22Rv1 (cell line): ENCODE measurements at regions not wholly inside any gene's neighbourhood (a gene's known extent, or its start where the extent isn't known, plus 50 kb on each side); places are given as distances from the start of the nearest gene placed in this dataset.

ENCODE experiments used
- CTCF ChIP-seq: fragments of 450-650 bp; IDR thresholded peaks from 2 replicates; pipeline ENCODE4 v1.5.1; 2017; ENCODE audit warnings: mild to moderate bottlenecking
- ZFX ChIP-seq: fragments of 450-650 bp; IDR thresholded peaks from 2 replicates; pipeline ENCODE4 v1.6.1; 2017; ENCODE audit warnings: antibody characterized with exemption, borderline replicate concordance

DNA sequence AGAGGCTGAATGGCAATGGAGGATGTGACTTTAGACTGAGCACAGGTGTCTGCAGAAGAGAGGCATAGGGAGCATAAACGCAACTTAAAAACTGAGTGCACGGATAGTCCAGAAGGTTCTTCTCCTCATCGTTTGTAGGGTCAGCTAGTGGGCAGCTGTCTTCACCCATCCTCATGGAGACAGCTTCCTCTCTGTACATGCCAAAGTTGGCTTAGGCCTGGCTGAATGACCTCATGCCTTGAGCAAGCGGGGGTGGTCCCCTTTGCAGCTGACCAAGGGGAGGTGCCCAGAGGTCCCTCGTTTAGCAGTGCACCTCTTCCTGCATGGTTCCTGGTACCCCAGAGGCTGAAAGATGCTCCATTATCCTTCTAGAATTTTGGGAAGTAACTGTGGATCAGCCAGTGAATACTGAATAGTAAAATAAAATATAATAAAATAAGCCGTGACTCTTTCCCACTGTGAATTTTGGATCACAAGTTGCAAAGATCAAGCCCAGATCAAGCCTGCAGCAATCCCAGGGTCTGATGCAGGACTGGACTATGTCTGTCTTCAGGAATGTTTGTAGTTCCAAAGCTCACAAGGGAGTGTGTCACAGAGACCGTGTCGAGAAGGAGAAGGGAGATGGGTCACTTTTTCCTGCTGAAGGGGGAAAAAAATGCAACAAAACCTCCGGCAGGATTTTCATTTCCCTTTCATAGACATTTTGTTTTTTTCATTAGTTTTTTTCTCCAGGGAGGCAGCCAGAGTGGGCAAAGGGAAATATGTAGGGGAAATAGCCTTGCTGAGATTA, 295.3 kb upstream of the MKI67 start:
- no peak for TF ChIP-seq CTCF
- no peak for TF ChIP-seq ZFX
